ENCODE measurements at regions not wholly inside any gene's neighbourhood (a gene's known extent, or its start where the extent isn't known, plus 50 kb on each side); places are given as distances from the start of the nearest gene placed in this dataset.

GRCh38 chr6:133583907-133584427 is 304.9 kb upstream of the TCF21 start:
- no peak for DNase-seq (ENCODE audit: low read depth)
- no peak overlapping the region for H3K4me3 ChIP-seq (ENCODE audit: low read depth, low read length)

GRCh38 chr6:133584823-133585222 is 304.1 kb upstream of the TCF21 start:
- no peak overlapping the region for H3K4me3 ChIP-seq (ENCODE audit: low read depth, low read length)
- DNase-seq (ENCODE audit: low read depth) = no peak

GRCh38 chr6:133585978-133586377 is 302.9 kb upstream of the TCF21 start:
- no peak for DNase-seq (ENCODE audit: low read depth)
- no peak overlapping the region for H3K4me3 ChIP-seq (ENCODE audit: low read depth, low read length)

GRCh38 chr6:133587546-133588160 is 301.3 kb upstream of the TCF21 start:
- peak; percentile 47 for DNase-seq (ENCODE audit: low read depth)
- H3K4me3 ChIP-seq (ENCODE audit: low read depth, low read length) = no peak overlapping the region

- no peak for DNase-seq (ENCODE audit: low read depth)
- H3K4me3 ChIP-seq (ENCODE audit: low read depth, low read length) = no peak overlapping the region
These were observed 298.7 kb upstream of the TCF21 start for GRCh38 chr6:133590196-133590595.

GRCh38 chr6:133590814-133591213 is 298.1 kb upstream of the TCF21 start:
- DNase-seq (ENCODE audit: low read depth) = peak; percentile 67
- no peak overlapping the region for H3K4me3 ChIP-seq (ENCODE audit: low read depth, low read length)

GRCh38 chr6:133591275-133591674 is 297.6 kb upstream of the TCF21 start:
- H3K4me3 ChIP-seq (ENCODE audit: low read depth, low read length) = no peak overlapping the region
- DNase-seq (ENCODE audit: low read depth) = no peak

GRCh38 chr6:133594652-133595110 is 294.2 kb upstream of the TCF21 start:
- DNase-seq (ENCODE audit: low read depth) = no peak
- no peak overlapping the region for H3K4me3 ChIP-seq (ENCODE audit: low read depth, low read length)

- DNase-seq (ENCODE audit: low read depth) = no peak
These were observed 293.7 kb upstream of the TCF21 start for GRCh38 chr6:133595111-133595761.

GRCh38 chr6:133606852-133607251 is 282.1 kb upstream of the TCF21 start:
- no peak for DNase-seq (ENCODE audit: low read depth)
- no peak overlapping the region for H3K4me3 ChIP-seq (ENCODE audit: low read depth, low read length)

More at GRCh38 chr6:133595111-133595761, 293.7 kb upstream of the TCF21 start:
- H3K4me3 ChIP-seq (ENCODE audit: low read depth, low read length) = no peak overlapping the region

GRCh38 chr6:133608620-133609019 is 280.3 kb upstream of the TCF21 start:
- no peak for DNase-seq (ENCODE audit: low read depth)
- H3K4me3 ChIP-seq (ENCODE audit: low read depth, low read length) = no peak overlapping the region

GRCh38 chr6:133609415-133610226 is 279.3 kb upstream of the TCF21 start:
- H3K4me3 ChIP-seq (ENCODE audit: low read depth, low read length) = no peak overlapping the region
- peak; percentile 100 for DNase-seq (ENCODE audit: low read depth)

GRCh38 chr6:133610227-133610840 is 278.6 kb upstream of the TCF21 start:
- no peak overlapping the region for H3K4me3 ChIP-seq (ENCODE audit: low read depth, low read length)
- DNase-seq (ENCODE audit: low read depth) = no peak

- H3K4me3 ChIP-seq (ENCODE audit: low read depth, low read length) = no peak overlapping the region
- DNase-seq (ENCODE audit: low read depth) = no peak
These were observed 277.9 kb upstream of the TCF21 start for GRCh38 chr6:133610971-133611370.

GRCh38 chr6:133612459-133612858 is 276.5 kb upstream of the TCF21 start:
- H3K4me3 ChIP-seq (ENCODE audit: low read depth, low read length) = no peak overlapping the region
- DNase-seq (ENCODE audit: low read depth) = no peak

- H3K4me3 ChIP-seq (ENCODE audit: low read depth, low read length) = no peak overlapping the region
- no peak for DNase-seq (ENCODE audit: low read depth)
These were observed 275.7 kb upstream of the TCF21 start for GRCh38 chr6:133613211-133613610.

GRCh38 chr6:133621751-133622150 is 267.2 kb upstream of the TCF21 start:
- H3K4me3 ChIP-seq (ENCODE audit: low read depth, low read length) = no peak overlapping the region
- DNase-seq (ENCODE audit: low read depth) = no peak

GRCh38 chr6:133623065-133623464 is 265.8 kb upstream of the TCF21 start:
- no peak overlapping the region for H3K4me3 ChIP-seq (ENCODE audit: low read depth, low read length)
- peak; percentile 69 for DNase-seq (ENCODE audit: low read depth)

GRCh38 chr6:133623621-133624020 is 265.3 kb upstream of the TCF21 start:
- DNase-seq (ENCODE audit: low read depth) = no peak
- H3K4me3 ChIP-seq (ENCODE audit: low read depth, low read length) = no peak overlapping the region
